ENCODE measurements at regions not wholly inside any gene's neighbourhood (a gene's known extent, or its start where the extent isn't known, plus 50 kb on each side); places are given as distances from the start of the nearest gene placed in this dataset.
"Not testable (repeated sequence)": the region's sequence is repeated elsewhere in the genome, so short reads cannot be mapped to it uniquely, and the experiment has no call there.

- DNase-seq (ENCODE audit: low read depth in 2 of 2) = not testable (repeated sequence)
Observed at GRCh38 chr4:66561465-66562053, 891.3 kb upstream of the EPHA5 start.

GRCh38 chr4:66558651-66559050 lies 888.4 kb upstream of the EPHA5 start:
- DNase-seq (ENCODE audit: low read depth in 2 of 2) = no peak

GRCh38 chr4:66556651-66557278 lies 886.5 kb upstream of the EPHA5 start:
- no peak for DNase-seq (ENCODE audit: low read depth in 2 of 2)

- DNase-seq (ENCODE audit: low read depth in 2 of 2) = peak in 1 of 2 experiments; percentile 48
Observed at GRCh38 chr4:66555301-66555700, 885.0 kb upstream of the EPHA5 start.

- DNase-seq (ENCODE audit: low read depth in 2 of 2) = no peak
Observed at GRCh38 chr4:66554826-66555225, 884.5 kb upstream of the EPHA5 start.

GRCh38 chr4:66545301-66545700 lies 875.0 kb upstream of the EPHA5 start:
- DNase-seq (ENCODE audit: low read depth in 2 of 2) = not testable (repeated sequence)

- DNase-seq (ENCODE audit: low read depth in 2 of 2) = no peak
Observed at GRCh38 chr4:66544281-66544680, 874.0 kb upstream of the EPHA5 start.

- no peak for DNase-seq (ENCODE audit: low read depth in 2 of 2)
Observed at GRCh38 chr4:66539745-66540144, 869.5 kb upstream of the EPHA5 start.

- DNase-seq (ENCODE audit: low read depth in 2 of 2) = no peak
Observed at GRCh38 chr4:66524781-66525180, 854.5 kb upstream of the EPHA5 start.

GRCh38 chr4:66522244-66522643 lies 852.0 kb upstream of the EPHA5 start:
- no peak for DNase-seq (ENCODE audit: low read depth in 2 of 2)

- no peak for DNase-seq (ENCODE audit: low read depth in 2 of 2)
Observed at GRCh38 chr4:66516940-66517339, 846.7 kb upstream of the EPHA5 start.

GRCh38 chr4:66506985-66507384 lies 836.7 kb upstream of the EPHA5 start:
- DNase-seq (ENCODE audit: low read depth in 2 of 2) = no peak

- DNase-seq (ENCODE audit: low read depth in 2 of 2) = no peak
Observed at GRCh38 chr4:66501997-66502396, 831.7 kb upstream of the EPHA5 start.

GRCh38 chr4:66490729-66491128 lies 820.4 kb upstream of the EPHA5 start:
- no peak for DNase-seq (ENCODE audit: low read depth in 2 of 2)

GRCh38 chr4:66489783-66490452 lies 819.6 kb upstream of the EPHA5 start:
- peak; percentile 33 to 38 for DNase-seq (ENCODE audit: low read depth in 2 of 2)

- DNase-seq (ENCODE audit: low read depth in 2 of 2) = no peak
Observed at GRCh38 chr4:66489370-66489769, 819.1 kb upstream of the EPHA5 start.

- no peak for DNase-seq (ENCODE audit: low read depth in 2 of 2)
Observed at GRCh38 chr4:66486068-66486467, 815.8 kb upstream of the EPHA5 start.

GRCh38 chr4:66482186-66482585 lies 811.9 kb upstream of the EPHA5 start:
- no peak for DNase-seq (ENCODE audit: low read depth in 2 of 2)

GRCh38 chr4:66475596-66475995 lies 805.3 kb upstream of the EPHA5 start:
- no peak for DNase-seq (ENCODE audit: low read depth in 2 of 2)

GRCh38 chr4:66465111-66465510 lies 794.8 kb upstream of the EPHA5 start:
- DNase-seq (ENCODE audit: low read depth in 2 of 2) = no peak

GRCh38 chr4:66462890-66463289 lies 792.6 kb upstream of the EPHA5 start:
- DNase-seq (ENCODE audit: low read depth in 2 of 2) = not testable (repeated sequence)

- no peak for DNase-seq (ENCODE audit: low read depth in 2 of 2)
Observed at GRCh38 chr4:66451741-66452140, 781.5 kb upstream of the EPHA5 start.

GRCh38 chr4:66443008-66443407 lies 772.7 kb upstream of the EPHA5 start:
- no peak for DNase-seq (ENCODE audit: low read depth in 2 of 2)

Data from fibroblast of skin of left biceps (primary cell).